ENCODE measurements at regions not wholly inside any gene's neighbourhood (a gene's known extent, or its start where the extent isn't known, plus 50 kb on each side); places are given as distances from the start of the nearest gene placed in this dataset.

DNA sequence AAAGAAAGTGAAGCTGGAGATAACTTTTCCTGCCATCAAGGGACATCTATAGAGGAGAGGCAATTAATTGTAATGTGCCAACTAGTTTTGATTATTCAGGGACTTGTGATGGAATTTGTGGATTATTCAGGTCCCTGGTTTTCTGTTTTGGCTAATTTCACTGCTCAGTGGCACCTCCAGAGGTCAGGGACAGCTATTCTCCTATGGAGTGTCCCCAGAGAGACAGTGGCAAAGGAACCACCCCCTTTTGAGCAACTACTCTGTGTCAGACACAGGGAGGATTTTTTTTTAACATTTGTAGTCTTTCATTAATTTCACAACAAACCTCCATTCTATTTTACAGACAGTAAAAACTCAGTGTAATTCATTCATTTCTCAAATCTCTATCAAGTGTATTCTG, 206.0 kb upstream of the SPRED2 start:
- Histone ChIP-seq H3K9me3 (replicated peaks; ENCODE audit: control insufficient read depth, low read depth, low read length) (no peaks in the 10 kb centered on the region), H3K36me3 (ENCODE audit: control insufficient read depth, insufficient read depth, low read length) (no peaks in the 10 kb centered on the region), H3K4me1 (ENCODE audit: control insufficient read depth, insufficient read depth, low read length) (peaks cover 7% of the 10 kb centered on the region), H3K27me3 (ENCODE audit: control insufficient read depth, insufficient read depth, low read length) (peaks cover 5% of the 10 kb centered on the region), H3K27ac (ENCODE audit: low read length) (no peak overlapping the region), H3K4me3 (ENCODE audit: low read length) (no peak overlapping the region)
- no peak for DNase-seq

DNA sequence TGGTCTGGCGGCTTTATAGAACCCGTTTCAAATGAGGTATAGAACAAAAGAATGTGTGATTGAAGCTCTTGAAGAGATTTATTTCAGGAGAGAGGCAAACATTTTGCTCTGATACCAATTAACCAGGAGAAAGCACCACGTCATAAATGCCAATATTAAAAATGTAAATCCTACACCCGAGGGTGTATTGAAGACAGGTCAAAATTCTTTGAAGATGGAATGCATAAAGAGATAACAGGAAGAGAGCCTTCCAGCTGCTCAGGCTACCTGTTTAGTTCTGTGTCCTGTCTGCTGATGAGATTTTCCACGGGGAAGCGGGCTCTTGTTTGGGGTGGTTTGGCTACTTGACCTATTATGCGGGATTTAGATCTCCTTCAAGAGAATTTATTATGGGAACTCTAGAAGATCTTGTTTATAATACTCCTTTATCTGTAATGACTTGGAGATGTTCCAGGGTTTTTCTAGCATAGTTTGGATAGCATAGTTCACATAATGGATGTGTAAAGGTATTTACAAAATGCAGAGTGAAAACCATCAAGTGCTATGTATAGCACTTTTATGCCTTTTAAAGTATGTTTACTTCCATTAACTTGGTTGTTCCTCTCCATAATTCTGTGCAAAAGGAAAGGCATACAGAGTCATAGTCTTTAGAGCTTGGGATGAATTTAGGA, 204.5 kb upstream of the SPRED2 start:
- no peak overlapping the region for H3K27ac ChIP-seq (ENCODE audit: low read length)
- H3K27me3 ChIP-seq (ENCODE audit: control insufficient read depth, insufficient read depth, low read length), result peaks cover 5% of the 10 kb centered on the region
- H3K4me1 ChIP-seq (ENCODE audit: control insufficient read depth, insufficient read depth, low read length), result peaks cover 7% of the 10 kb centered on the region
- WGBS (ENCODE audit: insufficient coverage), result no CpG with 5 or more reads among the region's 7 CpGs
- no peaks in the 10 kb centered on the region for H3K36me3 ChIP-seq (ENCODE audit: control insufficient read depth, insufficient read depth, low read length)
- DNase-seq, result no peak
- no peak overlapping the region for H3K4me3 ChIP-seq (ENCODE audit: low read length)
- H3K9me3 ChIP-seq (replicated peaks; ENCODE audit: control insufficient read depth, low read depth, low read length), result no peaks in the 10 kb centered on the region

- Histone ChIP-seq H3K36me3 (ENCODE audit: control insufficient read depth, insufficient read depth, low read length) (no peaks in the 10 kb centered on the region), H3K9me3 (replicated peaks; ENCODE audit: control insufficient read depth, low read depth, low read length) (no peaks in the 10 kb centered on the region), H3K27ac (ENCODE audit: low read length) (no peak overlapping the region), H3K4me1 (ENCODE audit: control insufficient read depth, insufficient read depth, low read length) (peaks cover 7% of the 10 kb centered on the region), H3K4me3 (ENCODE audit: low read length) (no peak overlapping the region), H3K27me3 (ENCODE audit: control insufficient read depth, insufficient read depth, low read length) (peaks cover 5% of the 10 kb centered on the region)
- DNase-seq, result no peak
- 60% methylated on average over 1 of the region's 2 CpGs for WGBS (ENCODE audit: insufficient coverage)
Measured at GRCh38 chr2:65636024-65636423, 203.6 kb upstream of the SPRED2 start.

DNA sequence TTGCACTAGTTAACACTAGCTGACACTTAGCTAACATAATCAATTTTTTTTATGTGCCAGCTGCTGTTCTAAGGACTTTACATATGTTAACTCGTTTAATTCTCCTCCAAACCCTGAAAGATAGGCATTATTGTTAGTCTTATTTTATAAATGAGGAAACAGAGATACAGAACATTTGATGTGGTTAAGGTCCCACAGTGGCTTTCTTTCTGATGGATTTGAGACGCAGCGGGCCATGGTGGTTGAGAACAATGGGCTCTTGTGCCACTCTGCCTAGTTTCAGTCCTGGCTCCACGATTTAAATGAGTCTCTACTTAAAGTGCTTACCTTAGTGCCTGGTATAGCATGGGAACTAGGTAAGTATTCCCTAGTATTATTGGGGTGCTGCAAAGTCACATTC, 201.9 kb upstream of the SPRED2 start:
- Histone ChIP-seq H3K4me1 (ENCODE audit: control insufficient read depth, insufficient read depth, low read length) (peaks cover 4% of the 10 kb centered on the region), H3K4me3 (ENCODE audit: low read length) (no peak overlapping the region), H3K9me3 (replicated peaks; ENCODE audit: control insufficient read depth, low read depth, low read length) (no peaks in the 10 kb centered on the region), H3K36me3 (ENCODE audit: control insufficient read depth, insufficient read depth, low read length) (no peaks in the 10 kb centered on the region), H3K27ac (ENCODE audit: low read length) (no peak overlapping the region), H3K27me3 (ENCODE audit: control insufficient read depth, insufficient read depth, low read length) (peaks cover 1% of the 10 kb centered on the region)
- no CpG with 5 or more reads among the region's 4 CpGs for WGBS (ENCODE audit: insufficient coverage)
- DNase-seq, result no peak

- WGBS (ENCODE audit: insufficient coverage), result 80% methylated on average over 2 of the region's 3 CpGs
- Histone ChIP-seq H3K27me3 (ENCODE audit: control insufficient read depth, insufficient read depth, low read length) (no peaks in the 10 kb centered on the region), H3K9me3 (replicated peaks; ENCODE audit: control insufficient read depth, low read depth, low read length) (no peaks in the 10 kb centered on the region), H3K4me3 (ENCODE audit: low read length) (no peak overlapping the region), H3K36me3 (ENCODE audit: control insufficient read depth, insufficient read depth, low read length) (no peaks in the 10 kb centered on the region), H3K4me1 (ENCODE audit: control insufficient read depth, insufficient read depth, low read length) (no peaks in the 10 kb centered on the region), H3K27ac (ENCODE audit: low read length) (no peak overlapping the region)
- no peak for DNase-seq
Measured at GRCh38 chr2:65630643-65631042, 198.2 kb upstream of the SPRED2 start.

- no peaks in the 10 kb centered on the region for H3K9me3 ChIP-seq (replicated peaks; ENCODE audit: control insufficient read depth, low read depth, low read length)
- H3K27me3 ChIP-seq (ENCODE audit: control insufficient read depth, insufficient read depth, low read length), result no peaks in the 10 kb centered on the region
- no peak for DNase-seq
- no peaks in the 10 kb centered on the region for H3K4me1 ChIP-seq (ENCODE audit: control insufficient read depth, insufficient read depth, low read length)
- H3K36me3 ChIP-seq (ENCODE audit: control insufficient read depth, insufficient read depth, low read length), result no peaks in the 10 kb centered on the region
- H3K27ac ChIP-seq (ENCODE audit: low read length), result no peak overlapping the region
- no peak overlapping the region for H3K4me3 ChIP-seq (ENCODE audit: low read length)
- WGBS (ENCODE audit: insufficient coverage), result no CpG with 5 or more reads among the region's 2 CpGs
Measured at GRCh38 chr2:65628156-65628555, 195.8 kb upstream of the SPRED2 start.

DNA sequence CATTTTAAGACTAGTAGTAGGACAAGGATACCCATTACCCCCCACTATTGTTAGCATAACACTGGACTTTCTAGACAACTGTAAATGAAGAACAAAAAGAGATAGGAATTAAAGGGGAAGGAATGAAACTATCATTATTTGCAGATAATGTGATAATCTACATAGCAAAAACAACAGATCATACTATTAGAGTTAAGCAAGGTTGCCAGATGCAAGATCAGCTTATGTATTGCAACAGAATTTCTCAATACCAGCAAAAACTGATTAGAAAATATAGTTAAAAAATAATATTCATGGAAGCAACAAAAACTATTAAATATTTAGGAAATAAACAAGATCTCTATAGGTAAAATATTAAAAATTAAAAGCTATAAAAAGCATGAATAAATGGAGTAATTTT, 194.4 kb upstream of the SPRED2 start:
- peaks cover 3% of the 10 kb centered on the region for H3K27me3 ChIP-seq (ENCODE audit: control insufficient read depth, insufficient read depth, low read length)
- H3K27ac ChIP-seq (ENCODE audit: low read length), result no peak overlapping the region
- no peak for DNase-seq
- no peak overlapping the region for H3K4me3 ChIP-seq (ENCODE audit: low read length)
- H3K36me3 ChIP-seq (ENCODE audit: control insufficient read depth, insufficient read depth, low read length), result no peaks in the 10 kb centered on the region
- no peaks in the 10 kb centered on the region for H3K9me3 ChIP-seq (replicated peaks; ENCODE audit: control insufficient read depth, low read depth, low read length)
- no peaks in the 10 kb centered on the region for H3K4me1 ChIP-seq (ENCODE audit: control insufficient read depth, insufficient read depth, low read length)

GRCh38 chr2:65625982-65626381, 193.6 kb upstream of the SPRED2 start:
- H3K27me3 ChIP-seq (ENCODE audit: control insufficient read depth, insufficient read depth, low read length), result peaks cover 3% of the 10 kb centered on the region
- no peak overlapping the region for H3K27ac ChIP-seq (ENCODE audit: low read length)
- no peaks in the 10 kb centered on the region for H3K4me1 ChIP-seq (ENCODE audit: control insufficient read depth, insufficient read depth, low read length)
- no peaks in the 10 kb centered on the region for H3K36me3 ChIP-seq (ENCODE audit: control insufficient read depth, insufficient read depth, low read length)
- H3K4me3 ChIP-seq (ENCODE audit: low read length), result no peak overlapping the region
- DNase-seq, result no peak
- H3K9me3 ChIP-seq (replicated peaks; ENCODE audit: control insufficient read depth, low read depth, low read length), result no peaks in the 10 kb centered on the region

DNA sequence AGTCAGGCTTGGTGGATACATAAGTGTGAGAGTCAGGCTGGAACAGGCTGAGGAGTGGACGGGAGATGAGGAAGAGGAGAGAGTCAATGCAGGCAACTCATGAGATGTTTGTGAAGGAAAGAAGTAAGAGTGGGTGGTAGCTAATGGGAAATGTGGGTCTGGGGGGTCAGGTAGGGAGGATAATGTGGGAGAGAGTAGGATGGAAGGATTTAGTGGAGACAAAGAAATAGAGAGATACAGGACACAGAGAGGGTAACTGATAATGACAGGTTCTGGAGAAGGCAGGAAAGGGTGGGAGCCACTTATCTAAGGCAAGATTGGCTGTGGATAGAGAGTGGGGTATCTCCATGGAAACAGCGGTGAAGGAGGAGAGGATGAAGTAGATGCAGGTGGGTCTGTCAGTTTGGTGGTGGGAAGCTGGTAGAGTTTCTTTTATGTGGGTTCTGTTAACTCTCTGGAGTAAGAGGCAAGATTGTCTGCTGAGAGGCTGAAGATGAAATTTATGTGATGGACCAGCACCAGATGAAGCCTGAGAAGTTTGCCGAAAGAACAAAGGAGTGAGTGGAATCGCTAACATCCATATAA, 190.6 kb upstream of the SPRED2 start:
- Histone ChIP-seq H3K27ac (ENCODE audit: low read length) (no peak overlapping the region), H3K4me1 (ENCODE audit: control insufficient read depth, insufficient read depth, low read length) (no peaks in the 10 kb centered on the region), H3K9me3 (replicated peaks; ENCODE audit: control insufficient read depth, low read depth, low read length) (no peaks in the 10 kb centered on the region), H3K4me3 (ENCODE audit: low read length) (no peak overlapping the region), H3K36me3 (ENCODE audit: control insufficient read depth, insufficient read depth, low read length) (no peaks in the 10 kb centered on the region), H3K27me3 (ENCODE audit: control insufficient read depth, insufficient read depth, low read length) (peaks cover 3% of the 10 kb centered on the region)
- 93% methylated on average over 2 of the region's 4 CpGs for WGBS (ENCODE audit: insufficient coverage)
- DNase-seq, result no peak

- H3K9me3 ChIP-seq (replicated peaks; ENCODE audit: control insufficient read depth, low read depth, low read length), result no peaks in the 10 kb centered on the region
- no peak overlapping the region for H3K4me3 ChIP-seq (ENCODE audit: low read length)
- H3K4me1 ChIP-seq (ENCODE audit: control insufficient read depth, insufficient read depth, low read length), result no peaks in the 10 kb centered on the region
- 55% methylated on average over 1 of the region's 1 CpG for WGBS (ENCODE audit: insufficient coverage)
- DNase-seq, result no peak
- H3K27ac ChIP-seq (ENCODE audit: low read length), result no peak overlapping the region
- H3K27me3 ChIP-seq (ENCODE audit: control insufficient read depth, insufficient read depth, low read length), result peaks cover 3% of the 10 kb centered on the region
- no peaks in the 10 kb centered on the region for H3K36me3 ChIP-seq (ENCODE audit: control insufficient read depth, insufficient read depth, low read length)
Measured at GRCh38 chr2:65622499-65622898, 190.1 kb upstream of the SPRED2 start.

GRCh38 chr2:65620524-65620923, 188.1 kb upstream of the SPRED2 start:
- Histone ChIP-seq H3K27ac (ENCODE audit: low read length) (no peak overlapping the region), H3K4me3 (ENCODE audit: low read length) (no peak overlapping the region), H3K4me1 (ENCODE audit: control insufficient read depth, insufficient read depth, low read length) (no peaks in the 10 kb centered on the region), H3K27me3 (ENCODE audit: control insufficient read depth, insufficient read depth, low read length) (peaks cover 3% of the 10 kb centered on the region), H3K36me3 (ENCODE audit: control insufficient read depth, insufficient read depth, low read length) (no peaks in the 10 kb centered on the region), H3K9me3 (replicated peaks; ENCODE audit: control insufficient read depth, low read depth, low read length) (no peaks in the 10 kb centered on the region)
- no peak for DNase-seq
- no CpG with 5 or more reads among the region's 1 CpG for WGBS (ENCODE audit: insufficient coverage)

Measured in muscle of leg (tissue), 3 donors.